ENCODE measurements at regions not wholly inside any gene's neighbourhood (a gene's known extent, or its start where the extent isn't known, plus 50 kb on each side); places are given as distances from the start of the nearest gene placed in this dataset.
"Not testable (repeated sequence)": the region's sequence is repeated elsewhere in the genome, so short reads cannot be mapped to it uniquely, and the experiment has no call there.

DNA sequence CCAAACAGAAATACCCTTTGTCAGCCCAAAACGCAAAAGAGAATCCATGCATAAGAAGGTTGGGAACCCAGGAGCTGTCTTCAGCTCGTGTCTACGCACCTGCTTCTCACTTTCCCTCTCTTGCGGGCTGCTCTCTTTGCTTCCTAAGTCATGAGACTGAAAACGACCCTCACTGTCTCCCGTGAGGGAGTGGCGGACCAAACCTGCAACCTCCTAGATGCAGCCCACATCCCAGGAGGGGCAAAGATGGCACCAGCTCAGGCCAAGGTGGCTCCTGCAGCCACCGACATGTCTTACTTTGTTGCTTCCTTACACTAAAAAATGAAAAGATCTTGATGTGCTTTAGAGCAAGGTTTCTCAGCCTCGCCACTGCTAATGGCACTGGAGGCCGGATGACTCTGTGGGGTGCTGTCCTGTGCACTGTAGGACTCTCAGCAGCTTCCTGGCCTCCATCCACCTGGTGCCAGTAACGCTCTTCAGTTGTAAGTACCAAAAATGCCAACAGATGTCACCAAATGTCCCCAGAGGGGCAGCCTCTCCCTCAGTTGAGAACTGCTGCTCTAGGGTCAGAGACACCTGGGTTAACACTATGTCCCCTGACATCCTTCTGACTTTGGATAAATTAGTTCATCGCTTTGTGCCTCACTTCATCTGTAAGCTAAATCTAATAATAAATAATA, 179.8 kb upstream of the PFKP start:
- DNase-seq = no peak

DNA sequence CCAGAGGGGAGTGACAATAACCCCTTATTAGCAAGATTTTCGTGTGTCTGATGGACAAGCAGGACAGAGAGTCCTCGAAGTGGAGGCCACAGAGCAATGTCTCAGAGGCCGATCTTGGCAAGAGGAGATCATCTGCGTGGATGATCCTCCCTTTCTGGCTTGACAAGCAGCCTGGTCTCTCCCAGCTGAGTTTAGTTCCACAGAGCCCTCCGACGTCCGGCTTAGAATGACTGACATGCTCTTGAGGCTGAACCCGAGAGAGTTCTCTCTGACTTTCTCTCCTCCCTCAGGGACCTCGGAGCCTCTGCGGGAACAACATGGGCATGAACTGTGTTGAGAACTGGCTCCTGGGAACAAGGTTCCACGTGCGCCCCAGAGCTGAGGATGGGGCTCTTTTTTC, 180.7 kb upstream of the PFKP start:
- no peak for DNase-seq

DNA sequence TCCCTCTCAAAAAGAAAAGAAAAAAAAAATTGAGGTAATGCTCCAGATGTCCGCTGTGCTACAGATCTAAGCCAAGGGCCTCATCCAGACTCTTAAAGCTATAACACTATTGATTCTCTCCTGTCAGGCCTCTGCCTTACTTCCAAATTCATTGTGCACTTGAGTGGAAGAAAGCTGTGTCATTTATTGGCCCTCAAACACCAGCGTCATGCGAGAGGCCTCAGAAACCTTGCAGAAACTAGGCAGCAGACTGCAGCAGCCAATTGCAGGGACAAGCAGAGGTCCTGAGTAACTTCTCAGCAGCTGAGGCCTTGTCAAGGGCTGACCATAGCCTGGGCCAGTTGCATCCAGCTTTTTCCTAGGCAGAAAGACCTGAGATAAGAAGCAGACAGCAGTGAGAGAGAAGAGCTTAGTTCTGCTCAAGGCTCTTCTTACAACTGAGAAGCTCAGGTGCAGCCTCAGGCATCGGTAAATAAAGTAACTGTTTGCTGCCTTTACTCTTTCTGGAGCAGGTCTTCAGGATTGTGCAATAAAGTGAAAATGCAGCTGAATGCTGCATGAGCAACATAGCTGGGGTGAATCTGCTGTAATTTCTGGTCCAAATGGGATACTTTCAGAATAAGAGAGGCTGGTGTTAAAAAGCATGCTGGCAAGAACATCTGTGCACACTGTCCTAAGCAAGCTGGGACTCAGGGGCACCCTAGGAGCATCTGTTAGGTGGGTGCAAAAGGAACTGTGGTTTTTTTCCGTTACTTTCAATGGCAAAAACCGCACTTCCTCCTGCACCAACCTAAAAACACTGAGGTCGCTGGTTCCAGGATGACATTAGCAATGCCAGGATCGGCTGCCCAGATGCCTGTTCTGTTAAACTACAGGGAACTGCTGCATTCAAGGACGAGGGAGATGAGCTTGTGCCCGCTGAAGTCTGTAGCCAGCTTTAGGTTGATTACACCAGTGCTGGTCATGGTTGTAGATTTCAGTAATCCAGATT, 181.8 kb upstream of the PFKP start:
- DNase-seq = no peak

DNA sequence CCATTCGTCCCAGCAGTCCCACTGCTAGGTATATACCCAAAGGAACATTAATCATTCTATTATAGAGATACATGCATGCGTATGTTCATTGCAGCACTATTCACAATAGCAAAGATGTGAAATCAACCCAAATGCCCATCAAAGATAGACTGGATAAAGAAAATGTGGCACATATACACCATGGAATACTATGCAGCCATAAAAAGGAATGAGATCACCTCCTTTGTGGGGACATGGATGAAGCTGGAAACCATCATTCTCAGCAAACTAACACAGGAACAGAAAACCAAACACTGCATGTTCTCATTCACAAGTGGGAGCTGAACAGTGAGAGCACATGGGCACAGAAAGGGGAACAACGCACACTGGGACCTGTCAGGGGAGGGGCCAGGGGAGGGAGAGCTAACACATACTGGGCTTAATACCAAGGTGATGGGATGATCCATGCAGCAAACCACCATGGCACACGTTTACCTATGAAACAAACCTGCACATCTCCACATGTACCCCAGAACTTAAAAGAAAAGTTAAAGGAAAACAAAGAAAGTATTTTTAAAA, 183.3 kb upstream of the PFKP start:
- DNase-seq = not testable (repeated sequence)

DNA sequence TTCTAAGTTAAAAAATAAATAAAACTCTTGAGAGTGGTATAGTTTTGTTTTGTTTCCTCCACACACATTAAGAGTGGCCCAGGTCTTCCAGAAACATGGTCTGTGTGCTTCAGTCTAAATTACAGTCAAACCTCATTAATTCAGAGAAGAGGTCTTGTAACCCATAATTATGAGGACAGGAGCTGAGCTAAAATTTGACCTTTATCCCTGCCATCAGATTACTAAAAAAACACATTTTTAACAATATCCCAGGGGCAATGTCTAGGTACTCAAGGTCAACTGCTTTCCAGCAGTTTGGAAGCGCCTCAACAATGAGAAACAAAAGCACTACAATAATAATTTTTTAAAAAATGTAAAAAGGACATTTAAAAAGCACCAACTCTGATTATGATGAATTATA, 184.1 kb upstream of the PFKP start:
- no peak for DNase-seq

DNA sequence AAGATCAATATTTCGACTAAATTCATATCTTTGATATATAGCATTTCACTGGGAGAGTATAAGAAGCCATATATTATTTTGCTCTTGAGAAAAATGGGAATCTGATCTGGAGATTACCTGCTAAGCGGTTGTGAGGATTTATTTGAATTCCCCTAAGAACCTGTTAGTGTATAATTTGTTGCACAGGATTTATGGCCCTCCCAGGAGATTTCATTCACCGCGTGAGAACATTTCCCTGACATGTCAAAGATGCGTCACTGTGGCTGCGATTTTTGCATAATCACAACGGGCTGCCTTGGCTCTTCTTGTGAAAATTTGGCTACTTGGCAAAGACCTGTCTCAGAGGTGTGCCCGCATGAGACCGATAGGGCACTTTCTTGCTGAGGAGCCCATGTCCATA, 184.7 kb upstream of the PFKP start:
- DNase-seq = no peak

DNA sequence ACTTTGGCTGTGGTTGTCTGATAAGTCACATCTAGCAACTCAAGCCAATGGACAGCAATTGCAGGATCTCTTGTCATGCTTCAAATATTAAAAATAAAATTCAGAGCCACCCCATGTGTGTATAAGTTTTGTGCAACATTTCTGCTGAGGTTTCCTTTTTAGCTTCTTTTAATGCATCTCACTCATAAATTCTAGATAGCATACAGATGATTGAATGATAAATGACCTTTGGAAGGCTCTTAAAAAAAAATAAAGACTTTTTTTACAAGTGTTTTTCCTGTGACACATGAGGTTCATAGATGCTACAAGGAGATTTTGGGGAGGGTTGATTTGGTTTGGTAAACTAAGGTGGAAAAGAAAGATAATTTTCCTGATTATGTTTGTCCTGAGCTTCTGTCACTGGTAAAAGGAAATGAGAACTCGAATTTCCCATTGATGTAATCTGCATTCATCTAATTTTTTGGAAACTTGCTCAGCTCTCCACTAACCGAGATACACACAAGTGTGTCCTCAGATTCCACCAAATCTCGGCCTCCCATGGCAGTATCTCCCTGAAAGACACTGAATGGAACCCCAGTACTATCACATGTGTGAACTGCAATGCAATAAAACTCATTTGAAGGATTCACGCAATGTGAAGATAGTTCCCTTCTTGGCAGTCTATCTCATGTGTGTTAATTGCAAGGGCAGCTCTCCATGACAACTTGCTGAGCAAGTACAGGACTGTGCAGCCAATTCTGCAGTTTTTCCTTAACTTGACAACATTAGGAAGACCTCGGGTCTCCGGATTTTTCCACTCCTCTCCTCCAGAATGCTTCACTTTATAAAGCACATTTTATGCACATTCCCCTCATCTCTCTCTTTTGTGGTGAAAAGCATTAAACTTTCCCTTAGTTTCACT, 185.4 kb upstream of the PFKP start:
- no peak for DNase-seq

DNA sequence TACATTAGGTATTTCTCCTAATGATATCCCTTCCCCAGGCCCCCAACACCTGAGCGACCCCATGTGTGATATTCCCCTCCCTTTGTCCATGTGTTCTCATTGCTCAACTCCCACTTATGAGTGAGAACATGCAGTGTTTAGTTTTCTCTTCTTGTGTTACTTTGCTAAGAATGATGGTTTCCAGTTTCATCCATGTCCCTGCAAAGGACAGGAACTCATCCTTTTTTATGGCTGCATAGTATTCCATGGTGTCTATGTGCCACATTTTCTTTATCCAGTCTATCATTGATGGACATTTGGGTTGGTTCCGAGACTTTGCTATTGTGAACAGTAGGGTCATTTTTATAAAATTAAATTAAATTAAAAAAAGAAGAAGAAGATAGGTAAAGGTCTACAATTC, 187.3 kb upstream of the PFKP start:
- DNase-seq = not testable (repeated sequence)

DNA sequence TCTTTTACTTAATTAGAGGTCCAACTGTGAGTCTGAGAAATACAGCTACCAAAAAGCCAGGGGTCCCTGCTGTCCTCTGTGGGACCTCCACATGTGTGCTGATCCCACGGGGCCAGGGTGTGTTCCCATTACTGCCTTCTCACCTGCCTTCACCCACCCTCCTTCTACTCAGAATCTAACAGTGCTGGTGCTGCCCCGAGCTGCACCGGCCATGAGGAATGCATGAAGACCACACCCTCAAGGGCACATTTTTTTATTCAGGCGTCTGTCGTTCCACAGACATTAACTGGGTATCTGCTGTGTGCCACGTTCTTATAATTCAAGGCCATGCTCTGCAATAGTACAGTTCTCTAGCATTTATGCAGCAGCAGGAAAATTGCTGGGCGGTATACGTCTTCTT, 188.5 kb upstream of the PFKP start:
- DNase-seq = no peak

DNA sequence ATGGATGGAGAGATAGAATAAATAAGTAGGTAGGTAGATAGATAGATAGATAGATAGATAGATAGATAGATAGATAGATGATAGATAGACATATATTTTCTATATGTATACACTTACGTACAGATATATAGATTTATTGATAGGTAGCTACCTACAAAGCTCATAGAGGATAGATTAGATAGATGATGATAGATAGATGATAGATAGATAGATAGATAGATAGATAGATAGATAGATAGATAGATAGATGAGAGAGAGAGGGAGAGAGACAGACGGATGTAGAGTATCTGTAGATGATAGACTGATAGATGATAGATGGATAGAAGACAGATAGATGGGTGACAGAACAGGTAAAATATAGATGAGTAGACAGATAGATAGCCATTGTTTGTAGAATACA, 191.3 kb upstream of the PFKP start:
- DNase-seq = no peak

DNA sequence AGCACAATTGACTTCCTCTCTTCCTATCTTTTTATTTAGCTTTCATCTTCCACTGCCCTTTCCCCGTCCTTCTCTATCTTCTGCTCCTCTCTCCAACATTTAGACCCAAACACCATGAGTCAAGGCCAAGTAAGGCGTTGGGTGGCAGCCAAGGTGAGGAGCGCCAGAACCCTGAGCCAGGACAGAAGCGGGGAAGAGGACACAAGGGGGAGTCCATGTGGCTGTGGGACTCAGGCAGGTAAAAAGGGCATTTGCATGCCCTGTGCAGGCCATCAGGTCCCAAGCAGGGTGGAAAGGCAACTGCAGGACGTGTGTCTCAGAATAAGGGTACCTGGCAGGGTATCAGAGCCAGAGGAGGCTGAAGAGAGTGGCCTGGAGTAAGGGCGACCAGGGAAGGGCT, 192.4 kb upstream of the PFKP start:
- DNase-seq = no peak

DNA sequence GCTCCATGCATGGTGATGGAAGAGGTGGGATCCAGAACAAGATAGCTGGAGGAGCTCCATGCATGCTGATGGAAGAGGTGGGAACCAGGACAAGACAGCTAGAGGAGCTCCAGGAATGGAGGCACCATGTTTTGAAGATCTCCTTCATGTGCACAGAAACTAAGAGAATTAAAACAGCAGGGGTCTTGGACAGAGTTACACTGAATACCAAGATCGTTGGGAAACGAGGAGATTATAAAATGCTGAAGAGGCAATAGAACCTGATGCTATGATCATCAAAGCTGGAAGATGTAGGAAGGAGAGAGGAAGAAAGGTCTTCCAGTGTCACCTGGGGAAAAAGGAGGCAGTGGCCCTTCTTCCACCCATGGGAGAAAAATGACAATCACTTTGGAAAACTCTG, 193.6 kb upstream of the PFKP start:
- DNase-seq = no peak

DNA sequence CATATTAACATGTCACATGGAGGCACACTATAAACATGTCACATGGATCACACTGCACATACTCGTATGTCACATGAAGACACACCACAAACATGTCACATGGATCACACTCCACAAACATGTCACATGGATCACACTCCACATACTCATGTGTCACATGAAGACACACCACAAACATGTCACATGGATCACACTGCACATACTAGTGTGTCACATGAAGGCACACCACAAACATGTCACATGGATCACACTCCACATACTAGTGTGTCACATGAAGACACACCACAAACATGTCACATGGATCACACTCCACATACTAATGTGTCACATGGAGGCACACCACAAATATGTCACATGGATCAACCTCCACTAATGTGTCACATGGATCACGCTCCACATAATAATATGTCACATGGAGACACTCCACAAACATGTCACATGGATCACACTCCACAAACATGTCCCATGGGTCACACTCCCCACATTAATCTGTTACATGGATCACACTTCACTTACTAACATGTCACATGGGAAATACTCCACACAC, 195.6 kb upstream of the PFKP start:
- no peak for DNase-seq

DNA sequence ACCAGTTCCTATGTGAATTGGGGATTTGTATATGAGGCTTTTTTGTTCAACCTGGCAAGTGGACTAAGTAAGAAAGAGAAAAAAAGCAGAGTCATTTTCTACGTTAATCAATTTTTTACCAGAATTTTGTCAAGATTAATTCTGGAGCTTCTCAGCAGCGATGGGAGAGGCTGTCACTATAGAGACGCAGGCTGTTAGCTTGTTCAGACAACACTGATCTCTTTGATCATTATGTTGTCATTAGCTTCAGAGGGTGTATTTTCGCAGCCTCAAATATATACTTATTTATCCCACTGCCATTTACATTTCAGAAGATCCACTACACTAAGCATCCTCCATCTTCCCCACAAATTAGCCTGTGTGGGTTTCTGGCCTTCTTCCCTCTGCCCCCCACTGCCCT, 196.7 kb upstream of the PFKP start:
- DNase-seq = no peak

DNA sequence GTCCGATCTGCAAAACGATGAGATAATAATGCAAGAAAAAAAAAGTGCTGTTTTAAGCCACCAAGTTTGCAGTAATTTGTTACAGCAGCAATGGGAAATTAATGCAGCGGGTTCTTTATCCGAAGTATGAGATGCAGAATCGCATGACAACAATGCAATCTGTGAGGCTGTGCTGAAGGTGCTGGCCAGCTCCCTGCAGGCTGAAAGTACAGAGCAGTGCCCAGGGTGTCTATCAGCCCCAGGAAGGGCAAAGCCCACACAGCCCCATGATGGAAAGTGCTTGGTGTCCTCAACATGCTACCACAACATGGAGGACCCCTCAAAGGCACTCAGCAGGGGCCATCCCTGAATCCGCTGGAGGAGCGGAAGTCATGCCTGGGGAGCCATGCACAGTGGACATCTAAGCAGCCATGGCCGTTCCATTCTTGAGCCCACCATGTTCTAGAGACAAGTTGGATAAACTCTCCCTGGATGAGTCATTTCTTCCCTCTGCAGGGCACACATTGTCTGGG, 199.5 kb upstream of the PFKP start:
- no peak for DNase-seq

DNA sequence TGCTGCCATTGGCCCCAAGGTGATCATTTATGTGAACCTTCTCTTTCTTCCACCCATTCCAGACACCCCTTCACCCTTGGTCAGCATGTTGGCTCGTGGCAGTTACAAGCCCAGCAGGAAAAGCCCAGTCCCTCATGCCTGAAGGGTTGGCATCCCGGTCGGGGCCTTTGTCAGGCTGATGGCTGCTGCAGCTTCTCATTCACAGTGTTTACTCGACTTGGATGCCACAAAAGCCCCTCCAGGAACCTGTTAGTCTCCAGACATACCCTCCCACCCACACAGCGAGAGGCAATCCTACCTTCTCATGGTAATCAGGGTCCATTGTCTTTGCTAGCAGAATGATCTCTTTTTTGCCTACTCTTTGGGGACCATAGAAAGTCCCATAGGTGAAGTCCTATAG, 200.8 kb upstream of the PFKP start:
- no peak for DNase-seq

DNA sequence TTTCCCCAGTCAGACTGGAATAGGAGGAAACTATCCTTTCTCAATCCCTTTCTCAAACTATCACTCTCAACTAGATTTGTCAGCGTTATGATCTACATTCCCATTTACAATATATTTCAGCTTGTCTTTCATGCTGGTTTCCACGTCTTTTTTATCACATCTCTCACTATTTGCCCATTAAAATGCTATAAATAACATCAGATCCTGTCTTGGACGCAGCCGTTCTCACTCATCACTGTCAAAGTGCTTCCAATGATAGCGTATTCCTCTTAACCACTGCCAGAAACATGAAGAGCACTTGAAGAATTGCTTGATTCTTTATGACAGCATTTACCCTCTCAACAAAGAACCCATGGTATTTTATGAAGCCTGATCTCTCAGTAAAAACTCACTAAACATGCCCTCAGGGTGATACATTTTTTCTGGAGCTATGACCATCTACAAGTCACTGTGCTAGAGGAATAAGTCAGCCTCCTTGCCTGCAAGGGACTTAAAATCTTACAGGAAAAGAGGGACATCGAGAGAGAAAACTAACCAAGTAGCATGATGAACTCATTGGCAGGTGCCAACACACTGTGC, 205.6 kb upstream of the PFKP start:
- no peak for DNase-seq

DNA sequence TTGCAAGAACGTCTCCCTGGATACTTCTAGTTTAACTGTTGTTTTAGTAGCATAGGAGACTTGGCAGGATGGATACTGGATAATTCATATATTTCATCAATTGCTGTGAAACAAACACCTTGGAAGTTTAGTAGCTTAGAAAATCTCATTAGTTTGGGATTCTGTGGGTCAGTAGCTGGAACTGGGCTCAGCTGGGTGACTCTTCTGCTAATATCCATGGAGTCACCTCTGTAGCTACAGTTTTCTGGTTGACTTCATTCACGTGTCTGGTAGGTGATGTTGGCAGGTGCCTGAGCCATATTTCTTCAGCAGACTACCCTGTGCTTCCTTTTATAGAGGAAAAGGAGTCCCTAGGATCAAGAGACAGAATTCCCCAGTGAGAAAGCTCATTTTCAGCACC, 208.9 kb upstream of the PFKP start:
- DNase-seq = no peak

DNA sequence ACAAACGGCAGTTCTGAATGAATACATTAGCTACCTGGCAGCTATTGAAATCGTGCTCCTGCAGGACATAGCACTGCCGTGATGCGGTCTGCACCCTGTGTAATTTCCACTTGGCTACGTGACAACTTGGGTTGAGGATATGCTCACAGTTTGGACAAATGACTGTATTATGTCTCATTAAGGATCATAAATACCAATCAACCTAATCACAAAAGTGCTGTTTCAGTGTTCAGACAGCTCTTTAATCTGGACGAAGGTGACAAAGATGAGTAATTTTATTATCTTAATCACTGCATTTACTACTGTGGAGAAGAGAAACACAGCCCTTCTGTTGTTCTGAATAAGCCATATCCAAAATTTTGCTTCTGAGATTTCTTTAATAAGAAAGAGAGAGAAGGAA, 210.8 kb upstream of the PFKP start:
- no peak for DNase-seq

DNA sequence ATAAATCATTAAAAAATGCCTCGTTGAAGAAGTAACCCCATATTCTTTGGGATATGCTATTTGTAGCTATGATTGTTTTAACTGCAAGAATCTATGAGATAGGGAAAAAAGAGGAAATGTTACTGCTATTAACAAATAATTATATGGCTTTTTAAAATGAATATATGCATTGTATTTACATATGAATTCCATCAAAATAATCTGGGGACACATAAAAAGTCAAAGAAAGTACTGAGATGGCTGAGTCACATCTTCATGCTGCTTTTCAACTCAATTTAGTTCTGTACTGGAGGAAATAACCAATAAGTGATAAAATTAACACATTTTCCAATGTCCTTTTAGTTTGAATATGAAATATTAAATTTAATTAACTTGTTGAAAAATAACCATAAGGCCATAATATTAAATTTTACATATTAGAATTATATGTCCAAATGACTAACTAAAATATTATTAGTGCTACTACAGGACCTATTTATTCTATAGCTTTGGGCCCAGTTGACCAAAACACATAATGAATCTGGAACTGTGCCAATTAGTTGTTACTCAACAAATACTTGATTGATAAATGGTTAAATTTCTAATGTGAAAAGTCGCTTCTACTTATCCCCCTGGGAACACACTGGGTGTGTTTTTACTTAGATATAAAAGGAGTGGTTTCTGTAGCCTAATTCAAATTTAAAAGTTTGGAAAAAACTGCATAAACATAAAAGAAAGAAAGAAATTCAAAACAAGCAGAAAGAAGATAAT, 214.6 kb upstream of the PFKP start:
- DNase-seq = no peak

DNA sequence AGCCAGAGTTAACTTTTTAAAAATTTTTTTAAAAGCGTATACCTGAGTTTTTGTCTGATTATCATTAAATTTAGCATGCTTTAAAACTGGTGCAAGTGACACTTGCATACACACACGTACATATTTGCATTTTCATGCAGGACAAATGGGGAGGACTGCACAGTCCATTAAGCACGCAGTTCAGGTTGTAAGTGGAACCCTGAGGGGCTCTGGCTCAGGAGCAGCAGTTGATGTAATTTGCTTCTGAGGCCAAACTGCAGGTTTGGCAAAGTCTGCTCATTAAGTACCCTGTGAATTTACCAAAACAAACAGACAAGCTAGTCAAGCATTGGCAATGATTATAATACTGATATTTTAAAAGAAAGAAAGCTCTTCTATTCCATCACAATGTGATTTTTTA, 215.8 kb upstream of the PFKP start:
- no peak for DNase-seq

All from stimulated activated CD4-positive, alpha-beta T cell treated with anti-CD3 and anti-CD28 coated beads, Interleukin-4, amount 100 ng/mL, for 4 hours (primary cell).